Urinary bladder (tissue), 3 donors: ENCODE measurements at regions not wholly inside any gene's neighbourhood (a gene's known extent, or its start where the extent isn't known, plus 50 kb on each side); places are given as distances from the start of the nearest gene placed in this dataset.
"Not testable (repeated sequence)": the region's sequence is repeated elsewhere in the genome, so short reads cannot be mapped to it uniquely, and the experiment has no call there.

Source experiments
- DNase-seq: peaks from one replicate; pipeline ENCODE4 v3.0.0-alpha.2; 2015; ENCODE audit errors: extremely low spot score
- H3K27ac ChIP-seq: one replicate; pipeline ENCODE4 v1.5.1; 2013; ENCODE audit warnings: low read depth, mild to moderate bottlenecking, moderate library complexity
- H3K36me3 ChIP-seq: one replicate; pipeline ENCODE4 v1.6.1; 2013; ENCODE audit warnings: mild to moderate bottlenecking, moderate library complexity; ENCODE audit not compliant: insufficient read depth
- H3K4me1 ChIP-seq: one replicate; pipeline ENCODE4 v1.6.1; 2013; ENCODE audit warnings: mild to moderate bottlenecking, moderate library complexity; ENCODE audit not compliant: insufficient read depth
- H3K4me3 ChIP-seq: one replicate; pipeline ENCODE4 v1.5.1; 2013; ENCODE audit warnings: low read depth, low read length
- WGBS: extraction: QIAGEN DNeasy Blood & Tissue Kit; methylation state at CpG from one replicate; pipeline ENCODE4 v1.1.7; 2013; 5-methylcytosine and 5-hydroxymethylcytosine counted together
- donor health status: healthy with polysubstance abuse.
- donor health status: healthy.

GRCh38 chr10:3389130-3389529 is 216.5 kb upstream of the PITRM1 start:
- Histone ChIP-seq H3K4me1 (no peaks in the 10 kb centered on the region), H3K4me3 (no peak overlapping the region), H3K36me3 (no peaks in the 10 kb centered on the region), H3K27ac (no peak overlapping the region)
- 39% methylated on average over 10 of the region's 10 CpGs for WGBS
- no peak for DNase-seq

- 99% methylated on average over 2 of the region's 2 CpGs for WGBS
- H3K4me1 ChIP-seq: no peaks in the 10 kb centered on the region
- H3K27ac ChIP-seq: no peak overlapping the region
- no peak overlapping the region for H3K4me3 ChIP-seq
- DNase-seq: no peak
- H3K36me3 ChIP-seq: no peaks in the 10 kb centered on the region
Observed at GRCh38 chr10:3385487-3385886, 212.9 kb upstream of the PITRM1 start.

- Histone ChIP-seq H3K4me3 (no peak overlapping the region), H3K36me3 (no peaks in the 10 kb centered on the region), H3K4me1 (no peaks in the 10 kb centered on the region), H3K27ac (no peak overlapping the region)
- no peak for DNase-seq
- WGBS: 68% methylated on average over 2 of the region's 2 CpGs
Observed at GRCh38 chr10:3382092-3382491, 209.5 kb upstream of the PITRM1 start.

- no peak overlapping the region for H3K4me3 ChIP-seq
- no peaks in the 10 kb centered on the region for H3K4me1 ChIP-seq
- 74% methylated on average over 7 of the region's 7 CpGs for WGBS
- no peaks in the 10 kb centered on the region for H3K36me3 ChIP-seq
- DNase-seq: no peak
- no peak overlapping the region for H3K27ac ChIP-seq
Observed at GRCh38 chr10:3380406-3381050, 207.9 kb upstream of the PITRM1 start.

GRCh38 chr10:3376631-3377030 is 204.0 kb upstream of the PITRM1 start:
- Histone ChIP-seq H3K4me1 (no peaks in the 10 kb centered on the region), H3K27ac (no peak overlapping the region), H3K4me3 (no peak overlapping the region), H3K36me3 (no peaks in the 10 kb centered on the region)
- no peak for DNase-seq
- 97% methylated on average over 17 of the region's 17 CpGs for WGBS

GRCh38 chr10:3375505-3375904 is 202.9 kb upstream of the PITRM1 start:
- Histone ChIP-seq H3K4me3 (no peak overlapping the region), H3K4me1 (no peaks in the 10 kb centered on the region), H3K36me3 (peaks cover 2% of the 10 kb centered on the region), H3K27ac (no peak overlapping the region)
- WGBS: 91% methylated on average over 5 of the region's 5 CpGs
- no peak for DNase-seq

- Histone ChIP-seq H3K4me1 (no peaks in the 10 kb centered on the region), H3K27ac (no peak overlapping the region), H3K36me3 (peaks cover 2% of the 10 kb centered on the region), H3K4me3 (no peak overlapping the region)
- no peak for DNase-seq
- 78% methylated on average over 2 of the region's 2 CpGs for WGBS
Observed at GRCh38 chr10:3374914-3375313, 202.3 kb upstream of the PITRM1 start.

- not testable (repeated sequence) for H3K4me1 ChIP-seq, DNase-seq, H3K4me3 ChIP-seq, H3K27ac ChIP-seq, H3K36me3 ChIP-seq
- 72% methylated on average over 12 of the region's 13 CpGs for WGBS
Observed at GRCh38 chr10:3373374-3374027, 200.9 kb upstream of the PITRM1 start.

GRCh38 chr10:3372281-3372680 is 199.7 kb upstream of the PITRM1 start:
- WGBS: 30% methylated on average over 3 of the region's 3 CpGs
- H3K27ac ChIP-seq: no peak overlapping the region

GRCh38 chr10:3371624-3372023 is 199.0 kb upstream of the PITRM1 start:
- not testable (repeated sequence) for H3K27ac ChIP-seq, DNase-seq, H3K4me1 ChIP-seq, H3K4me3 ChIP-seq, H3K36me3 ChIP-seq

More at GRCh38 chr10:3372281-3372680, 199.7 kb upstream of the PITRM1 start:
- no peak for DNase-seq
- H3K4me3 ChIP-seq: no peak overlapping the region
- H3K36me3 ChIP-seq: peaks cover 2% of the 10 kb centered on the region
- no peaks in the 10 kb centered on the region for H3K4me1 ChIP-seq

- peaks cover 2% of the 10 kb centered on the region for H3K36me3 ChIP-seq
- no peak overlapping the region for H3K4me3 ChIP-seq
- WGBS: 93% methylated on average over 6 of the region's 6 CpGs
- H3K4me1 ChIP-seq: no peaks in the 10 kb centered on the region
- no peak overlapping the region for H3K27ac ChIP-seq
- DNase-seq: no peak
Observed at GRCh38 chr10:3366735-3367405, 194.3 kb upstream of the PITRM1 start.

GRCh38 chr10:3366043-3366442 is 193.5 kb upstream of the PITRM1 start:
- Histone ChIP-seq H3K4me1 (no peaks in the 10 kb centered on the region), H3K4me3 (no peak overlapping the region), H3K27ac (no peak overlapping the region), H3K36me3 (no peaks in the 10 kb centered on the region)
- no peak for DNase-seq
- whole genome bisulfite sequencing: 70% methylated on average over 1 of the region's 1 CpG

GRCh38 chr10:3365630-3366029 is 193.0 kb upstream of the PITRM1 start:
- WGBS: 83% methylated on average over 7 of the region's 7 CpGs

GRCh38 chr10:3364768-3365480 is 192.3 kb upstream of the PITRM1 start:
- 86% methylated on average over 12 of the region's 12 CpGs for WGBS
- H3K27ac ChIP-seq: no peak overlapping the region
- DNase-seq: no peak

More at GRCh38 chr10:3365630-3366029, 193.0 kb upstream of the PITRM1 start:
- DNase-seq: no peak
- Histone ChIP-seq H3K36me3 (no peaks in the 10 kb centered on the region), H3K4me3 (no peak overlapping the region), H3K27ac (no peak overlapping the region), H3K4me1 (no peaks in the 10 kb centered on the region)

More at GRCh38 chr10:3364768-3365480, 192.3 kb upstream of the PITRM1 start:
- no peaks in the 10 kb centered on the region for H3K4me1 ChIP-seq
- no peak overlapping the region for H3K4me3 ChIP-seq
- no peaks in the 10 kb centered on the region for H3K36me3 ChIP-seq
